Right hindlimb (tissue), 1 donor: ENCODE measurements at regions not wholly inside any gene's neighbourhood (a gene's known extent, or its start where the extent isn't known, plus 50 kb on each side); places are given as distances from the start of the nearest gene placed in this dataset.

Source experiments
- DNase-seq: peaks from one replicate; pipeline ENCODE4 v3.0.0-alpha.2; 2018

DNA sequence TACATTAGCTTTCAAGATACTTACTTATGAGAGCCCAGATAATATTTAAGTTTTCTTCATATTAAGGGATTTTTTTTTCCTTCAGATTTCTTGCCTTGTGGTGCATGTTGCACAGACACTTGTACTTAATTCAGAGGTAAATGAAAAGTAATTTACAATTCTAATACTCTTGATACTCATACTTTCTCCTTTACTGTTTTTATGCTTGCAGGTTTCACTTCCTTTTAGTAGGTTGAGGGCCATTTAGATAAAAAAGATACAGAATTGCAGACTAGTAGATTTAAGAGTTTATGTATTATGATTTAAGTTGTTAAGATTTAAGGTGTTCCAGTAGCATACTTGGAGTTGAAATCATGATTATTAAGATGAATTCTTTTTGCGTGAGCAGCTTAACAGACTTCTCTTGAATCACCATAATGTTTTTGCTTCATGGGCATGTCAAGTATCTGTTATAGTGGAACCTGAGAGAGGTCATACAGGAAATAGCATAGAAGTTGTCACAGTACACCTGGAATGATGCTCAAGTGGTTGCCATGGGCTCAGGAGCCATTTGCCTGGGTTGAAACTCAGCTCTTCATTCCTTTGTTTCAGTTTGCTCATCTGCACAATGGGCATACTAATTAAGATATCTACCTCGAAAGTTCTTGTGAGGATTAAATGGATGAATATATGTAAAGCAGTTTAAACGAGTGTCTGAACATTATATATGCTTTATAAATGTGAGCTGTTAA lies 174.8 kb upstream of the PRPS1L1 start:
- DNase-seq = no peak

DNA sequence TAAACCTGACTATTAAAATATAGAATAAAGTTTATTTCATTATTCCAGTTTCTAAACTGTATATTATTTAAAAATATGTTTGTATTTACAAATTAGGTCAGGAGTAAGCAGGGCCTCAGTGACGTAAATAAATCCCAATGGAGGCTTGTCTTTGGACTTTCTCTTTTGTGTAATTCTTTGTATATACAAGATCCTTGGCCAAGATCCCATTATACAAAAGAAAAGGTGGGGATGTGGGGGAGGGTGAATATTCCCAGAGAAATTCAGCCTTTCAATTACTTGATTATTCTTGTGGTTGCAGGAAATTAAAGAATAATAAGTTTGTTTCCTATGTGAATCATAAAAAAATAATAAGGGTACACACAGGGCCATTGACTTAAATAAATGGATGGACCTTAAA lies 178.7 kb upstream of the PRPS1L1 start:
- DNase-seq = no peak

DNA sequence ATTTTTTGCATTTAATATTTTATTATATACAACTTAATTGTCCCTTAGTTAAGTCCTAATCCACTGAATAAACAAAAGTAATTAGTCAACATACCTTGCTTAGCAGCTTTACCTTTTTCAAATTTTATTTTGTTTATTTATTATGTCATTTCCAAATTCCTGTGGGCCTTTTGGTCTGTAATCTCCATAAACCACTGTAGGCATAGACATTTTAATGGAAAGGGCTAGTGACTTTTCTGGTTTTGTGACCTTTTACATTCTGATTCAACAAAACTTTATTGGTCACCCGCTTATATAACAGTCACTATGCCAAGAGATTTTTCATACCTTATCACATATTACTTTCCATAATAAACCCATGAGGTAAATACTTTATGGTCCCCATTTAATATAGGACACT lies 181.3 kb upstream of the PRPS1L1 start:
- DNase-seq = no peak

DNA sequence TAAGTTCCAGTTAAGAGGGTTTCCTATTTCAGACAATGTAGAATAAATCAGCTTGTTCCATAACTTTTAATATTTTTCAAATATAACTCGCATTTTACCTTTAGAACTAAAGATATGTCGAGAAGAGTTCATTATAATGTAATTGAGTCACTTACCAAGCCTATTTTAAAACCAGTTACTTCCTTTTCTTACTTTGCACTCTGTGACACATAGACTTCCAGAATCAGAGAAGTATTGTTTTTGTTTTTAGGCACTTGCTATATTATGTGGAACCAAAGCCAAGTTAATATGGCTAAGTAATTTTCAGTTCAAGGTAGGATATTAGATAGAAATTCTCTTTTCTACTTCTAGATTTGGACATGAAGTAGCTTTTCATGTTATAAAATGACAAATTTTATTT lies 182.7 kb upstream of the PRPS1L1 start:
- no peak for DNase-seq

DNA sequence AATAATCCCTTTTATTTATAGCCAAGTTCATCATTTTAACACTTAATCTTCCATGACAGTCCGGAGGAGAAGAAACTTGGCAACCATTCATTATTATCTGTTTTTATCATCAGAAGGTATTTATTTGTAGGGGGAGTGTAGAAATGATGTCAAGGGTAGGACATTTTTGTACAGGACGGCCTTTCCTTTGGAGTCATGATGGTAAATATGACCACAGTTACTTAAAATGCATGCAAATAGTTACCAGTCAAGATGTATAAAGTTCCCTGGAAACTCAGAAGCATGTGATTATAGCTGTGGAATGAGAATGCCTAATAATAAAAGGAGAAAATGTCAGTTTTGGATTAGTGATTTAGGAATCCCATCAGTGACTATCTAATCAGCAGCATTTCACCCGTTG lies 183.1 kb upstream of the PRPS1L1 start:
- no peak for DNase-seq

DNA sequence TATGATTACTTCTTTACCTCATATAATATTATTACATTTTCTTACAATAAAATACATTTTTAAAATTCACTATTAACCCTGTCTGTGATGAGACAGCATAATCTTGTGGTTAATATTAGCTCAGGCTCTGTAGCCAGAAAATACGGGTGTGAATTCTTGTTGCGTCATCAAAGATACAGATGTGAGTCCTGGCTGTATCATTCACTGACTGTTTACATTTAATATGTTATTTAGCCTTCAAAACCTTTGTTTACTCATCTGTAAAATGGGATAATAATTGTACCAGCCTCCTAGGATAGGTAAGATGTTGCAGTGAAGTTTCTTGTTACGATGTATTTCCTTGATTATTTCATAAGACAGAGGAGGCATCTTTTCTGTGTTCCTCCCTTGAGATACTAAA lies 184.7 kb upstream of the PRPS1L1 start:
- DNase-seq = no peak

DNA sequence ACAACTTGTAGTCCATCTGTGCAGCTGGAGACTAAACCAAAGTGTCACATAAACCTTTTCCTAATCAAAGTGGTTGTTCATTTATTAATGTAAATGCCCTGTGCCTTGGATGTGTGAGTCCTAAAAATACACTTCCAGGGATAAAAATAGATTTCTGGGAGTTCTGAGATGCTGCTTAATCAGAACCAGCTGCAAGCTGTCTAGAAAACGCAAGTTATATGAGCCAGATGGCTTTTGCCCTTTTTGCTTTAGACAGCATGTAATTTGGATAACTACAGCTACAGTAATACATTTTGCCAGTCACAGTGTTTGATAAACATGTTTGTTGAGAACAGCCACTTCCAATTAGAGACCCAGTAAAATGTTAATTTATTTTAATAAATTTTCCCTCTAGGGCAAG lies 185.1 kb upstream of the PRPS1L1 start:
- peak; percentile 23 for DNase-seq

DNA sequence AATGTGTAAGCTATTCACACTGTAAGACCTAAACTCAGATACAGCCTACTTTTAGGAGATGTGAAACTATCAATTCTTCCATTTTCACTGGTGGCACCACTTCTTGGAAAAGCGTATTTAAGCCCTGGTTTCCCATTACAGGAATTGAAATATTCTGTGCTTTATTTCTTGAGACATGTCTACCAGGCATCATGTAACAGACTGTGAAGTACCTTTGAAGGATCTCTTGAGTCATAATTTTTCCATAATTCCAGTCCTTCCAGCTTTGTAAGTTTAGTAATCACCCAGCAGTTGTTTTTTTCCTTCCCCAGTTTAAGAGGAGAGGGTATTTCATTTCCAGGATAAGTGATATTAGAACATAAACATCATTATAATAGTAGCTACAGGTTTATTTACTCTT lies 186.0 kb upstream of the PRPS1L1 start:
- no peak for DNase-seq

DNA sequence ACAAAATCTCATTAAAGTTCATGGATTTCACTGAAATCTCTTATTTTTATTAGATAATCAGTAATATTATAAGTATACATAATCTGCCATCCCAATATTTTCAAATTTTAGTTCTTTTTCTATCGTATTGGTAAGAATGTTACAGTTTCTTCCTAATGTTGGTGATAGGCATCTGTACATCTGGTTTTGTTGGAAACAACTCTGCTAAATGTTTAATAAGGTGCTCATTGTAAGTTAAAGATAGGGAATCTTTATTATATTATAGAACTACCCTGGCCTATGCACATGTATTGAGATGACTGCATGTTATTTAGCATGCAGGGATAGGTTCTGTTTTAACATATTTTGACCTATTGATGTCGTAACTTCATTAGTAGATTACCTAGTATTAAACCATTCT lies 188.6 kb upstream of the PRPS1L1 start:
- DNase-seq = no peak

DNA sequence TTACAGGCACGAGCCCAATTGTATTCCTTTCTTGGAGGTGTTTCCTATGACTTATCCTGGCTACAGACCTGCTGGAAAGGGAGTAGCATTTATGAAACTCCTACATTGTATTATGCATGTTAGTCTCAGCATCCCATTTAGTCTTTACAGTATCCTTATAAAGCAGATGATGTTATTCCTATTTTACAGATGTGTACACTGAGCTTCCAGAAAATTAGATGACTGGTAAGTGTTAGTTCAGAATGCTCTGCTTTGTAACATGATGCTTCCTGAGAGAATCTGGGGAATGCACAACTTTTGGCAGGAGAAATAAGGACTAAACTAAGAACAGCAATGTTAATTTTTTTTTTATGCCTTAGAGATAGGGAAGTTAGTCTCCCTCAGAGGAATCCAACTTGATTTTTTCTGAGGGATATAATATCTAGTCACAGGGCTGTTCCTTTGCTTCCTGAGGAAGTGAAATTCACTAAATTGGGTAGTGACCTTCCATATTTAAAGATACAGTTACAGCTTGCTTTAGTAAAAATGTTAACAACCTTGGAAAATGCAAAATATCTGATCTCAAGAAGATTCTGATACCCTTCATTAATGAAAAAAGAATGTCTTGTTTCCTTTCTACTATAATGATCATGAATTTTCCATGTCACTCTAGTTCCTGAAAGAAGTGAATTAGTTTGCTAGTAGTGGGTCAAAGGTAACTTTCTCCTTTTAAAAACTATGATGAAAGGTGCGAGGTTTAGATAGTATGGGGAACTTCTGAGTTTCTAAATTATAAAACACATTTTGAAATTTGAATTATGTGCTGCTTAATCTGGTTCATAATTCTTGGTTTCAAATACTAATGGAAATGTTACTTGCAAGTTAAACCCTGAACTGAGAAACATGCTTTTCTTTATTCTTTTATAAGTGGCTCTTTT lies 194.0 kb upstream of the PRPS1L1 start:
- no peak for DNase-seq

DNA sequence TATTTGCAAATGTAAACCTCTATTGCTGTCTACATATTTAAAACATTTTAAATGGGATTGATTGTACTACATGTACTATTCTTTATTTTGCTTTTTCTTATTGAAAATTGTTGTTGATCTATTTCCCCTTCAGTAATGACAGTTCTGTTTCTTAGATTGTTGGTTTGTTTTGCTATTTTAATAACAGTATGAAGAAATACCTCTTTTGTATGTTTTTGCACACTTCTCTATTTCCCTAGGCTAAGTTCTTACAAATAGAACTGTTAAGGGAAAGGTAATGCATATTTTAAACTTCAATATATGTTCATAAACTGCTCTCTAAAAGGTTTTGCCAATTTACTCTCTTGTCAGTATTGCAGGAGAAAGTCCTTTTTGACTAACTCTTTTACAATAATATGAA lies 195.0 kb upstream of the PRPS1L1 start:
- DNase-seq = no peak

DNA sequence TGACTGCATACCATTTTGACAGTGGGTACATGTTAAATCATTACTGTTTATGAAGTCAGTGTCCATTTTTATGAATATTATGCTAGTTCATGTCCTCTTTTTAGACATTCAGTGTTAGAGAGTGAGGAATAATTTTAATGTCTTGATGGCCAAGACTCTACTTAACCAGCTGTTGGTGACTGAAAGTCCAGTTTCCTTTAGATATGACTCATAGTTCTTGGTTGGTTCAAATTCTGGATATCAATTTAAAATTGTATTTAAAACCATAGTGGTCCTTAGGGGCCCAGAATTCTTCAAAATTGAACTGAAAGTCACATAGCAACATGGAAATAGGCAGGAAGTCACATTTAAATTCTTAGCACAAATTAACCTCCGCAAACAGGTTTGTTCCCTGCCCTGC lies 196.5 kb upstream of the PRPS1L1 start:
- no peak for DNase-seq

DNA sequence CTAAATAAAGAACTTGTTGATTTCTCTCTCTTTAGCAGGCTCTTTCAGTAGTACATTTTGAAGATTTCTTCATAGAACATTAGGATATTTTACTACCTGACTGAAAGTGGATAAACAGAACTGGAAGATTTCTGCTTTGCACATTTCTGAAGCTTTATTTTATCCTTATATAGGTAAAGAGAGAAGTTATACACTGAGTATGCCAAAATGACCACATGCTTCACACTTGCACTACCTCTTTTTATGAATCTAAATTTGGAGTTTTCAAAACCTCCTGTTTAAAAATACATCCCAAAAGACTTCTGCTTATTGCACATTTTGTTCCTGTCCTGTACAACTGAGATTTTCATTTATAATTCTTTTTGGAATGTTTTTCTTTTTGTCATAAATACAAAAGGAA lies 197.4 kb upstream of the PRPS1L1 start:
- no peak for DNase-seq

DNA sequence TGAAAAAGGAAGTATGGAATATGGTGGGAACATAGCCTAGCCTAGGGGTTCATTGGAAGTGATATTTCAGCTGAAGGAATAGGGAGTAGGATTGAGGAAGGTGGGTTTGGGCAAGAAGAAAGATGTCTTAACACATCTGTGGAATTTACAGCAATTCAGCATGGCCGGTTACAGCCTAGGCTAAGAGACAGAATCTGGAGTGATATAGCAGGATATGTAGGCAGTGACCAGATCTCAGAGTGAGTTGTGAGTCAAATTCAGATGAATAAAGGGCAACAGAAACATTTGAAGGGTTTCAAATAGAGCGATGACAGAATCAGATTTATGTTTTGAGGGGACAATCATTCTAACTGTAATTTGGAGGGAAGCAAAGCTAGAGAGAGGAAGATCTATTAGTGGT lies 199.0 kb upstream of the PRPS1L1 start:
- DNase-seq = no peak

DNA sequence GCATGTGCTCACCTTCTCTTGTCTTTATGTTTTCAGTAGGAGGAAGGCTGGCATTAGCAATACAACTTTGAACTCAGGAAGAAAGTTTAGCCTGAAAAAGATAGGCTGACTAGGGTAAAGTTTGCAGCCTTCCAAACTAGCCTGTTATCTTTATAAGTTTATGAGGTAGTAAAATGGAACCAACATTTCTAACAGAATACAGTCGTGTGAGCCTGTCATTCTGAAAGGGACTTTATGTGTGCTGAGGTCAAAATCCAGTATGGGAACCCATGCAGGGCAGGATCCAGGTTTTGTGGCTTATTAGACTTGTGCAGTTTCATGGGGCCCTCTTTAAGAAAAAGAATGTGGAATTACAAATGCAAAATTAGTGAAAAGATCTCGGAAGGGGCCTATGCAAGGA lies 201.0 kb upstream of the PRPS1L1 start:
- no peak for DNase-seq

DNA sequence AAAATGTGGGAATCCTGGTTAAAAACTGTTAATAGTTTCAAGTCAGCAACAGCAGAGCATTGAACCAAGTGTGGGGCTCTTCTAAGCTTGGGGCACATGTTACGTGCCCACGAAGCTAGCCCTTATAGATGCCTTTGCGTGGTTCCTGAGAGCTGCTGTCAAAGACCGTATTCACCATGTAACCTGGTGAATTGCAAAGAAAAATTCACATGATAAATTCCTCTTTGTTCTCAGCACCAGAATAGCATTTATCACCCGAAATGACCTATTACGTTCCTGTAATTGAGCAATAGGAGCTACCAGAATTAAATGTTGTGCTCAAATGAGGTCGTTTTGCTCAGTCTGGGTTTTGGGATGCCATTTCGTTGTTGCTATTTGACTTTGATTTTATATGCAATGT lies 202.6 kb upstream of the PRPS1L1 start:
- no peak for DNase-seq

DNA sequence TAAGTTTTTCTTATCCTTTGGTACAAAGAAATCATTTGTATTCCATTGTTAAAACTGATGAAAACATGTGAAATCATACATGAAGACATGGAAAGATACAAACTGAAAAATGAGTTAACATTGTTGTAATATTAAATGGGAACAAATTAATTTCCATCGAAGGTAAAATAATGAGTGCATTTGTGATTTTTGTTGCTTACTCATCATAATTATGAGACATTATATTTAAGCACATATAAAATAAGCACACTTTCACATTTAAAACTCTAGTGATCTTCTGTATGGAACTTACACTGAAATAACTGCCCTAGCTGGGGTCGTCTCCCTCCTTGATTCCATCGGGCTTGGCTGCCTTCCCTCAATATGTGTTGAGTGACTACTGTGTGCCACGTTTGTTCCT lies 204.2 kb upstream of the PRPS1L1 start:
- no peak for DNase-seq

DNA sequence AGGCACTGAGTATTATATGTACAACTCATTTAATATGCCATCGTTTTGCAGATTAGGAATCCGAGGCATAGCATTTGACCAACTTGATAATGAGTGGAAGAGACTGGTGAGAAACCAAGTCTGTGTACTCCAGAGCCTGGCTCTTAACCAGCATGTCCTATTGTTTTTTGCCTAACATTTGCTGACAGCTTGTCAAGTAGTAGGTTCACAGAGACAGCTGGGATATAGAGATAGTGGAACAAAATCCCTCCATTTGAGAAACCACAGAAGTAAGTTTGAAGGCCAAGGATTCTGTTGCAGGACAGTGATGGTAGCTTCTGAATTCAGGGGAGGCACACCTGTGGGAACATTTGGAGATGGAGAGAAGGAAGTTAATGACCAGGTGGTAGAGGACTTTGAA lies 206.9 kb upstream of the PRPS1L1 start:
- DNase-seq = no peak

DNA sequence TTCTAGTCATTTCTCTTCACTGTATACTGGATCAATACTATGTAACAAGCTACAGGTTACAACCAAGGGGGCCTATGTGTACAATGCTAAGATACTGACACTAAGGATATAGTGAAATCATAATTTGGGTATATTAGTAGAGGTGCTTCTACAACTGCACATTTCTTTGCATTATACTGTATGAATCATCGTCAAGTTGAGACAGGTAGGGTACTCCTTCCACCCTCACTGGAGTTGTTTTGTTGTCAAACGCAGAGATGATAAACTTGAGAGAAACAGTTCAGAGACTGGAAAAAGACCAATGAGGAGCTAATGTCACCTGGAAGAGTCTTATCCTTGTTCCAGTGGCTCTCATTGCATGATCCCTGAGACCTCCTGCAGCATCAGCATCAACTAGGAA lies 208.2 kb upstream of the PRPS1L1 start:
- no peak for DNase-seq

DNA sequence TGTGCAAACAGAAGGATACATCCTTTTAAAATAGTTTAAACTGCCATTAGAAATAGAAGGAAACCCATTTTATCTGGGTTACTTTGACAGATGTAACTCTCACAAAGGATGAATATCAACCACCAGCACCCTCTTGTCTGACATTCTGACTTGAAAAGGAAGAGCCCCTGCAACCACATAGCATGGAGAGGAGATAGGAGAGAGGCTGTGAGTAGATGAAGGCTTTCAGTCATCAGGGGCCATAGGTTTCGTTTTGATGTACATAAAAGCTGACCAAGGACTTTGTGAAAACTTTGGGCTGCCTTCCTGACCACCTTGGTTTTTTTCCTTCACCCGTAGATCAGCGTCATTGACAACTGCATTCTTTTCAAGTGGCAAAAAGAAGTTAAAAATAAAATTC lies 211.6 kb upstream of the PRPS1L1 start:
- DNase-seq = no peak

DNA sequence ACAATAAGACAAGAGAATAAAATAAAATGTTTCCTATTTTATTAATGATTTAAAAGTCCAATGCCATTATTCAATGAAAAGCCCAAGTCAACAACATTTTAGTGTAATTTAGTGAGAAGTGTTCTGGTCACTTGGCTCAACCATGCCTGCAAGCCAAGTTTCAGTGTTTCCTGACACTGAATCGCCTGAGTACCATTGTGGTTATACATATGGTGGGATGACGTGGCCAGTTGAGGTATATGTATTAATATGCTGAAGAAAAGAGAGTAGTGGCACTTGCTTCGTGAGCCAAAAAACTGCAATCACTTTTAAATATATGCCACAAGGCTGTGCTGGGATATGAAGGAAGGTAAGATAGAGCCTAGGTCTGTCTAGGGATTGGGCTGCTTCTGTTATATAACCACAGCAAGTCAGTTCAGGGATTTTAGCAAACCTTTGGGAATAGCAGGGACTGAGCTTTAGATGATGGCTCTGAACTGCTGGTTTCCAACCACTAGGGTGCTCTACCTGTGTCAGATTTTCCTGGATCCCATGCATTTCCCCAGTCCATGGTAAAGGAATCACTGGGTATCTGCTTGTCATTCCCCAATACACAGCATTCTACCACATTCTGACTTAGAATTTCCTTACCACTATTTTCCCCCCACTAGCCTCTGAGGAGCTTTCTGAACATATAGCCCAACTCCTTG lies 214.0 kb upstream of the PRPS1L1 start:
- no peak for DNase-seq

DNA sequence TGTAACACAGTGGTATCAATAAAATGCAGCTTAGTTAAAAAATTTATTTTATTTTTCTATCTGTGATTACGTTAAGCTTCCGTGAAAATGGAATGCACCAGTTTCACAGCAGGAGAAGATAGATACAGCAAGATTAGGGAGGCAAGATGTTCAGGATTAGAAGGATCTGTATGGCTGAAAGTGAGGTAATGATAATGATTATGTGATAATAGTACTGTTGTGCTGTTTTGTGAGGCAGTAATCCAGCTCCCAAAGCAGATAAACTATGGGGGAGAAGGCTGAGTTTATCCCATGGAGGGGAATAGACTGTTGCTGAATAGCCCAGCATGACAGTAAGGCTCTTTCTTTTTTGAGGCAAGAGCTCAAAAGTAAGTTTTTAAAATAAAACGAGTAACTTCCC lies 216.1 kb upstream of the PRPS1L1 start:
- no peak for DNase-seq

DNA sequence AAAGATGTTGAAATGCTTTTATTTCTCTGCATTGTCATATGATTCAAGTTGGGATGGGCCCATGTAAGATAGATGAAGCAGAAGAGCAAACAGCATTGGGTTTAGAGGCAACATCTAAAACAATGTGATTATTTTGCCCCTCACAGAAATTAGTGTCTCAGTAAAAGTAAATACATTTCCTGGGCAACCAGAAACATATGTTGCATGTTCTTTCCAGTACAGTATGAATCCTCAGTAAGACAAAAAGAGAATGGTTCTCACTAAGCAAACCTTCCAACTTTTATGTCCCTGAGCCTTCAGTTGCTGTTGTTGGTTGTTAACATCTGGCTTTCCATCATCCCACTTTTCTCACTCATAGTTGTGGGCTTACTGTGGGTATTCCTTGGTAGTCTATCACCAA lies 222.5 kb upstream of the PRPS1L1 start:
- DNase-seq = no peak

DNA sequence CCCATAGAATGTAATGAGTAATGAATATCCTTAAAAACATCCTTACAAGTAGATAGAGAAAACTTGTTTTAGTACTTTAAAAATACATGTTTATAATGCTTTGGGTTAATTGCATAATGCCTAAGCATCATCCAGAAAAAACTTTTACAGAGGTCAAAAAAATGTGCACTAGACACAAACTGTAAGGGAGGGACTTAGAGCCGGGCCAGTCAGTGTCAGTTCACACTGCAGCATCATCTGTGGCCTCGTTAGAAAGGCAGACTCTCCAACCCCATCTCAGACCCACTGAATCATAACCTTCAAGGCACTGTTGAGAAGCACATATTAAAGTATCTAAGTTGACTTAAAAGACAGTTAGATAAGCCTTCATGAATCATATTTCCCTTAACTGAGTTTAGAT lies 230.1 kb upstream of the PRPS1L1 start:
- no peak for DNase-seq
